ENCODE measurements at regions not wholly inside any gene's neighbourhood (a gene's known extent, or its start where the extent isn't known, plus 50 kb on each side); places are given as distances from the start of the nearest gene placed in this dataset.

DNA sequence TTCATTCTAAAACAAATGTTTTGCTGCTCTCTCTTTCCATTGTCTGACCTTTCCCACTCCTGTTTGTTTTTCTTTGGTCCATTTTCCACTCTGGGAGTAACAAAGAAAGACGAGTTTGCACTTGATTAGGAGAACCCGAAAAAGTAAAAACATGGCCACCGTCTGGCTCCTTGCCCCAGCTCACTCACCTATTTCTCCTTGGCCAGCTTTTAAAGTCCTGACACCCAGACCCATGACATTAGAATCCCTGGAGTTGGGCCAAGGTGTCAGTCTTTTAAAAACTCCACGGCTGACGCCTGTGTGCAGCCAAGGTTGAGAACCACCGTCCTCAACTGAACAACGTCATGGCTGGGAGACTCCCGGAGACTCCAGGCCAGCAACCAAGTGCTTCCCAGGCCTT, 63.6 kb upstream of the FLT1 start:
- Histone ChIP-seq H3K27ac (ENCODE audit: extremely low read depth, low read depth, low read length) (no peak overlapping the region), H3K9me3 (ENCODE audit: control insufficient read depth, insufficient read depth, low read depth, low read length) (no peaks in the 10 kb centered on the region), H3K4me1 (ENCODE audit: control insufficient read depth, insufficient read depth, low read length) (no peaks in the 10 kb centered on the region), H3K36me3 (ENCODE audit: control insufficient read depth in 2 of 2, insufficient read depth in 1 of 2, low read length in 2 of 2) (no peaks in the 10 kb centered on the region), H3K4me3 (ENCODE audit: low read depth, low read length) (no peak overlapping the region)
- ChIA-PET CTCF (no interaction called here), POLR2A (no interaction called here)
- TF ChIP-seq ZSCAN5A (tag by site-specific recombination; IDR thresholded peaks at IDR 0.05): no peak
- no peak for TF ChIP-seq KLF16 (tag by site-specific recombination; IDR thresholded peaks at IDR 0.05)
- no peak for TF ChIP-seq ZNF362 (tag by site-specific recombination; IDR thresholded peaks at IDR 0.05)
- TF ChIP-seq ZNF701 (tag by site-specific recombination; IDR thresholded peaks at IDR 0.05): no peak
- no peak for TF ChIP-seq KLF8 (tag by site-specific recombination; IDR thresholded peaks at IDR 0.05)
- no peak for TF ChIP-seq REPIN1 (tag by site-specific recombination; IDR thresholded peaks at IDR 0.05; ENCODE audit: low read depth)
- TF ChIP-seq ZNF132 (tag by site-specific recombination; IDR thresholded peaks at IDR 0.05; ENCODE audit: borderline replicate concordance): no peak
- TF ChIP-seq ZNF174 (tag by site-specific recombination; IDR thresholded peaks at IDR 0.05): no peak
- TF ChIP-seq, protein P1, sequence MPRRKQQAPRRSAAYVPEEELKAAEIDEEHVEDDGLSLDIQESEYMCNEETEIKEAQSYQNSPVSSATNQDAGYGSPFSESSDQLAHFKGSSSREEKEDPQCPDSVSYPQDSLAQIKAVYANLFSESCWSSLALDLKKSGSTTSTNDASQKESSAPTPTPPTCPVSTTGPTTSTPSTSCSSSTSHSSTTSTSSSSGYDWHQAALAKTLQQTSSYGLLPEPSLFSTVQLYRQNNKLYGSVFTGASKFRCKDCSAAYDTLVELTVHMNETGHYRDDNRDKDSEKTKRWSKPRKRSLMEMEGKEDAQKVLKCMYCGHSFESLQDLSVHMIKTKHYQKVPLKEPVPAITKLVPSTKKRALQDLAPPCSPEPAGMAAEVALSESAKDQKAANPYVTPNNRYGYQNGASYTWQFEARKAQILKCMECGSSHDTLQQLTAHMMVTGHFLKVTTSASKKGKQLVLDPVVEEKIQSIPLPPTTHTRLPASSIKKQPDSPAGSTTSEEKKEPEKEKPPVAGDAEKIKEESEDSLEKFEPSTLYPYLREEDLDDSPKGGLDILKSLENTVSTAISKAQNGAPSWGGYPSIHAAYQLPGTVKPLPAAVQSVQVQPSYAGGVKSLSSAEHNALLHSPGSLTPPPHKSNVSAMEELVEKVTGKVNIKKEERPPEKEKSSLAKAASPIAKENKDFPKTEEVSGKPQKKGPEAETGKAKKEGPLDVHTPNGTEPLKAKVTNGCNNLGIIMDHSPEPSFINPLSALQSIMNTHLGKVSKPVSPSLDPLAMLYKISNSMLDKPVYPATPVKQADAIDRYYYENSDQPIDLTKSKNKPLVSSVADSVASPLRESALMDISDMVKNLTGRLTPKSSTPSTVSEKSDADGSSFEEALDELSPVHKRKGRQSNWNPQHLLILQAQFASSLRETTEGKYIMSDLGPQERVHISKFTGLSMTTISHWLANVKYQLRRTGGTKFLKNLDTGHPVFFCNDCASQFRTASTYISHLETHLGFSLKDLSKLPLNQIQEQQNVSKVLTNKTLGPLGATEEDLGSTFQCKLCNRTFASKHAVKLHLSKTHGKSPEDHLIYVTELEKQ (tag by site-specific recombination; IDR thresholded peaks at IDR 0.05; ENCODE audit: borderline replicate concordance): no peak
- no peak for TF ChIP-seq ZNF560 (tag by site-specific recombination; IDR thresholded peaks at IDR 0.05; ENCODE audit: borderline replicate concordance)
- TF ChIP-seq, protein P2, sequence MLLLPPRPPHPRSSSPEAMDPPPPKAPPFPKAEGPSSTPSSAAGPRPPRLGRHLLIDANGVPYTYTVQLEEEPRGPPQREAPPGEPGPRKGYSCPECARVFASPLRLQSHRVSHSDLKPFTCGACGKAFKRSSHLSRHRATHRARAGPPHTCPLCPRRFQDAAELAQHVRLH (tag by site-specific recombination; IDR thresholded peaks at IDR 0.05): no peak

DNA sequence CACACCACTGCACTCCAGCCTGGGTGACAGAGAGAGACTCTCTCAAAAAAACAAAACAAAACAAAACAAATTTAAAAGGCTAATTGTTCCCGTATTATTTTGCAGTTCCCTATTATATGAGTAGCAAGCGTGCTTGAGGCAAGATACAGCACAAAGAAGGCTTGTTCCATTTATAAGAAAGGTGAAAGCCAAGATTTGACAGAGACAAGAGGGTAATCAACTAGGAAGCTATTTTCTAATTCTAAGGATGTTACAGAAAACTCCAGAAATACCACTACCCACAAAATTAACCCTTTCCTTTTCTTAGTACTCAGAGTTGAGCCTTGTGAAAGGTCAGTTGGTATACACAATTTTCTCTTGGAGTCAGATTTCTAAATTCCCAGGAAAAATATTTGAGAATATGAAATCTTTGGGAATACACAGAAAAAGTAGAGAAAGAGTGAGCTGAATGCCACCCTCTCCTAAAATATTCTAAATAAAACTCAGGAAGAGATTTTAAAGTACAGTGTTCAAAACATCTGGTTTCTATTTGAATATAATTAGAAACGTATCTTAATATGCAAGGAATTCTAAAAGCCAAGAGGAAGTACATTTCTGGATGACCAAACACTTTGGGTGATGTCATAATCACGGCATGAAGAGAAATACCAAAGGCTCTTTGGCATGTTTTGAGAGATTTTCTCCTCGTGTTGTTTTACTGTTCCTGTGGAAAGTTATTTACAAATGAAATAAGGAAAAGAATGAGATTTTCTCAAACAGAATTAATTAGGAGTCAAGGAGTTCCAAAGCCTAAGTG, 63.0 kb upstream of the FLT1 start:
- no peaks in the 10 kb centered on the region for H3K4me1 ChIP-seq (ENCODE audit: control insufficient read depth, insufficient read depth, low read length)
- H3K4me3 ChIP-seq (ENCODE audit: low read depth, low read length): no peak overlapping the region
- CTCF ChIA-PET: no interaction called here
- TF ChIP-seq BCL11A (tag by site-specific recombination; IDR thresholded peaks at IDR 0.05; ENCODE audit: low read depth) (no peak), SCRT2 (tag by site-specific recombination; IDR thresholded peaks at IDR 0.05) (no peak), ZNF169 (tag by site-specific recombination; IDR thresholded peaks at IDR 0.05) (no peak), ZNF571 (tag by site-specific recombination; IDR thresholded peaks at IDR 0.05) (no peak), ZNF544 (tag by site-specific recombination; IDR thresholded peaks at IDR 0.05) (no peak), TCF7L2 (IDR thresholded peaks at IDR 0.05; ENCODE audit: borderline replicate concordance, low read depth, low read length) (no peak), ZNF140 (tag by site-specific recombination; IDR thresholded peaks at IDR 0.05) (no peak), ATF2 (tag by site-specific recombination; IDR thresholded peaks at IDR 0.05; ENCODE audit: low read depth) (peak; percentile 52; the same call in 1 of the 2 replicates), ZNF558 (tag by site-specific recombination; IDR thresholded peaks at IDR 0.05) (no peak), ZNF629 (tag by site-specific recombination; IDR thresholded peaks at IDR 0.05) (peak; percentile 62)
- TF ChIP-seq, protein P3, sequence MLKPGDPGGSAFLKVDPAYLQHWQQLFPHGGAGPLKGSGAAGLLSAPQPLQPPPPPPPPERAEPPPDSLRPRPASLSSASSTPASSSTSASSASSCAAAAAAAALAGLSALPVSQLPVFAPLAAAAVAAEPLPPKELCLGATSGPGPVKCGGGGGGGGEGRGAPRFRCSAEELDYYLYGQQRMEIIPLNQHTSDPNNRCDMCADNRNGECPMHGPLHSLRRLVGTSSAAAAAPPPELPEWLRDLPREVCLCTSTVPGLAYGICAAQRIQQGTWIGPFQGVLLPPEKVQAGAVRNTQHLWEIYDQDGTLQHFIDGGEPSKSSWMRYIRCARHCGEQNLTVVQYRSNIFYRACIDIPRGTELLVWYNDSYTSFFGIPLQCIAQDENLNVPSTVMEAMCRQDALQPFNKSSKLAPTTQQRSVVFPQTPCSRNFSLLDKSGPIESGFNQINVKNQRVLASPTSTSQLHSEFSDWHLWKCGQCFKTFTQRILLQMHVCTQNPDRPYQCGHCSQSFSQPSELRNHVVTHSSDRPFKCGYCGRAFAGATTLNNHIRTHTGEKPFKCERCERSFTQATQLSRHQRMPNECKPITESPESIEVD (tag by site-specific recombination; IDR thresholded peaks at IDR 0.05): peak; percentile 28; the same call in 1 of the 2 replicates
- H3K27ac ChIP-seq (ENCODE audit: extremely low read depth, low read depth, low read length): no peak overlapping the region
- no peaks in the 10 kb centered on the region for H3K9me3 ChIP-seq (ENCODE audit: control insufficient read depth, insufficient read depth, low read depth, low read length)
- H3K36me3 ChIP-seq (ENCODE audit: control insufficient read depth in 2 of 2, insufficient read depth in 1 of 2, low read length in 2 of 2): no peaks in the 10 kb centered on the region
- POLR2A ChIA-PET: no interaction called here

Data from HEK293 (cell line).